ENCODE measurements at regions not wholly inside any gene's neighbourhood (a gene's known extent, or its start where the extent isn't known, plus 50 kb on each side); places are given as distances from the start of the nearest gene placed in this dataset.

- H3K27me3 Mint-ChIP-seq (ENCODE audit: low read depth, unreplicated experiment): peaks cover 5% of the 10 kb centered on the region
- FAIRE-seq: no peak
Observed at GRCh38 chr1:61620536-61620935, 104.4 kb downstream of the TM2D1 start.

GRCh38 chr1:61618755-61619154 lies 106.2 kb downstream of the TM2D1 start:
- H3K4me1 ChIP-seq (ENCODE audit: insufficient read depth, low read length): no peaks in the 10 kb centered on the region
- peak overlapping the region; percentile 89 for H3K27ac Mint-ChIP-seq (ENCODE audit: unreplicated experiment)
- TF ChIP-seq EZH2 (IDR thresholded peaks at IDR 0.05; ENCODE audit: insufficient read depth, low read length): no peak
- TF ChIP-seq, protein P1, sequence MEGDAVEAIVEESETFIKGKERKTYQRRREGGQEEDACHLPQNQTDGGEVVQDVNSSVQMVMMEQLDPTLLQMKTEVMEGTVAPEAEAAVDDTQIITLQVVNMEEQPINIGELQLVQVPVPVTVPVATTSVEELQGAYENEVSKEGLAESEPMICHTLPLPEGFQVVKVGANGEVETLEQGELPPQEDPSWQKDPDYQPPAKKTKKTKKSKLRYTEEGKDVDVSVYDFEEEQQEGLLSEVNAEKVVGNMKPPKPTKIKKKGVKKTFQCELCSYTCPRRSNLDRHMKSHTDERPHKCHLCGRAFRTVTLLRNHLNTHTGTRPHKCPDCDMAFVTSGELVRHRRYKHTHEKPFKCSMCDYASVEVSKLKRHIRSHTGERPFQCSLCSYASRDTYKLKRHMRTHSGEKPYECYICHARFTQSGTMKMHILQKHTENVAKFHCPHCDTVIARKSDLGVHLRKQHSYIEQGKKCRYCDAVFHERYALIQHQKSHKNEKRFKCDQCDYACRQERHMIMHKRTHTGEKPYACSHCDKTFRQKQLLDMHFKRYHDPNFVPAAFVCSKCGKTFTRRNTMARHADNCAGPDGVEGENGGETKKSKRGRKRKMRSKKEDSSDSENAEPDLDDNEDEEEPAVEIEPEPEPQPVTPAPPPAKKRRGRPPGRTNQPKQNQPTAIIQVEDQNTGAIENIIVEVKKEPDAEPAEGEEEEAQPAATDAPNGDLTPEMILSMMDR (IDR thresholded peaks at IDR 0.05; ENCODE audit: insufficient read depth, low read depth, low read length): no peak
- H3K4me3 Mint-ChIP-seq (ENCODE audit: unreplicated experiment): no peak overlapping the region
- H4K20me1 ChIP-seq (ENCODE audit: insufficient read depth, low read length): no peaks in the 10 kb centered on the region
- peaks cover 23% of the 10 kb centered on the region for H3K4me1 Mint-ChIP-seq (ENCODE audit: low read depth, unreplicated experiment)
- FAIRE-seq (no peak), DNase-seq (ENCODE audit: low read depth) (no peak)
- H3K79me2 ChIP-seq (ENCODE audit: insufficient read depth, low read length): no peaks in the 10 kb centered on the region
- no peaks in the 10 kb centered on the region for H3K27me3 ChIP-seq (ENCODE audit: insufficient read depth, low read length)
- no peaks in the 10 kb centered on the region for H3K9me3 Mint-ChIP-seq (ENCODE audit: unreplicated experiment)
- no peaks in the 10 kb centered on the region for H3K36me3 ChIP-seq (ENCODE audit: insufficient read depth, low read length)
- no peaks in the 10 kb centered on the region for H3K36me3 Mint-ChIP-seq (ENCODE audit: low read depth, unreplicated experiment)
- H3K4me3 ChIP-seq (ENCODE audit: insufficient read depth, low read depth, low read length): no peak overlapping the region
- H3K27me3 Mint-ChIP-seq (ENCODE audit: low read depth, unreplicated experiment): peaks cover 5% of the 10 kb centered on the region
- H3K9me3 ChIP-seq (ENCODE audit: insufficient read depth, low read depth, low read length): no peaks in the 10 kb centered on the region
- H3K27ac ChIP-seq (ENCODE audit: low read depth, low read length): no peak overlapping the region
- no peak overlapping the region for H3K9ac ChIP-seq (ENCODE audit: low read length)
- no peak overlapping the region for H2AFZ ChIP-seq (ENCODE audit: low read depth, low read length)
- no peak overlapping the region for H3K4me2 ChIP-seq (ENCODE audit: low read length)

More at GRCh38 chr1:61620536-61620935, 104.4 kb downstream of the TM2D1 start:
- H3K36me3 ChIP-seq (ENCODE audit: insufficient read depth, low read length): no peaks in the 10 kb centered on the region
- H2AFZ ChIP-seq (ENCODE audit: low read depth, low read length): no peak overlapping the region
- no peaks in the 10 kb centered on the region for H4K20me1 ChIP-seq (ENCODE audit: insufficient read depth, low read length)
- no peak for TF ChIP-seq EZH2 (IDR thresholded peaks at IDR 0.05; ENCODE audit: insufficient read depth, low read length)
- TF ChIP-seq, protein P1 (IDR thresholded peaks at IDR 0.05; ENCODE audit: insufficient read depth, low read depth, low read length): no peak
- no peaks in the 10 kb centered on the region for H3K27me3 ChIP-seq (ENCODE audit: insufficient read depth, low read length)
- H3K9ac ChIP-seq (ENCODE audit: low read length): no peak overlapping the region
- H3K79me2 ChIP-seq (ENCODE audit: insufficient read depth, low read length): no peaks in the 10 kb centered on the region
- no peak overlapping the region for H3K4me3 Mint-ChIP-seq (ENCODE audit: unreplicated experiment)
- H3K27ac ChIP-seq (ENCODE audit: low read depth, low read length): peak overlapping the region; percentile 33
- H3K4me2 ChIP-seq (ENCODE audit: low read length): no peak overlapping the region
- H3K4me3 ChIP-seq (ENCODE audit: insufficient read depth, low read depth, low read length): no peak overlapping the region
- peaks cover 23% of the 10 kb centered on the region for H3K4me1 Mint-ChIP-seq (ENCODE audit: low read depth, unreplicated experiment)
- no peaks in the 10 kb centered on the region for H3K9me3 ChIP-seq (ENCODE audit: insufficient read depth, low read depth, low read length)
- H3K27ac Mint-ChIP-seq (ENCODE audit: unreplicated experiment): peak overlapping the region; percentile 5
- no peaks in the 10 kb centered on the region for H3K36me3 Mint-ChIP-seq (ENCODE audit: low read depth, unreplicated experiment)
- no peak for DNase-seq (ENCODE audit: low read depth)
- H3K4me1 ChIP-seq (ENCODE audit: insufficient read depth, low read length): no peaks in the 10 kb centered on the region
- no peaks in the 10 kb centered on the region for H3K9me3 Mint-ChIP-seq (ENCODE audit: unreplicated experiment)

DNA sequence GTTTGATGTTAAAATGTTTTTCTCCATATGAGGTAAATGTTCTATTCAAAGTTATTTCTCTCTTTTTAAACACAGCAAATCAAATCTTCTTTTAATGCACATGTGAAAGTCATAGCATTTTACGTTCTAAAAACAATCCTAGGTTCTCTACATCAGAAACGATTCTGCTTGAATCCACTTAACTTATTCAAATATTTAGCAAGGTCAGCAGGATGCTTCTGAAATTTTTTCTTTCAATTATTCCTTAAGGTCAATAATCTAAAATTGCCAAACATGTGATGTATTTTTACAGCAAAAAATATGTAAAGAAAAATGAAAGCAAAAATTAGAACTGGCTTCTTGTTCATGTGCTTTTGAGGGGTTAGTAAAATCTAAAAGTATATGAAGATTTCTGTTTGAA lies 106.7 kb downstream of the TM2D1 start:
- H2AFZ ChIP-seq (ENCODE audit: low read depth, low read length): no peak overlapping the region
- H3K27me3 ChIP-seq (ENCODE audit: insufficient read depth, low read length): no peaks in the 10 kb centered on the region
- no peaks in the 10 kb centered on the region for H3K9me3 ChIP-seq (ENCODE audit: insufficient read depth, low read depth, low read length)
- H3K4me3 Mint-ChIP-seq (ENCODE audit: unreplicated experiment): no peak overlapping the region
- peaks cover 2% of the 10 kb centered on the region for H3K27me3 Mint-ChIP-seq (ENCODE audit: low read depth, unreplicated experiment)
- no peaks in the 10 kb centered on the region for H3K79me2 ChIP-seq (ENCODE audit: insufficient read depth, low read length)
- no peak for FAIRE-seq
- no peak for DNase-seq (ENCODE audit: low read depth)
- peak overlapping the region; percentile 89 for H3K27ac Mint-ChIP-seq (ENCODE audit: unreplicated experiment)
- H3K27ac ChIP-seq (ENCODE audit: low read depth, low read length): no peak overlapping the region
- H3K36me3 Mint-ChIP-seq (ENCODE audit: low read depth, unreplicated experiment): no peaks in the 10 kb centered on the region
- H3K9ac ChIP-seq (ENCODE audit: low read length): no peak overlapping the region
- H3K4me2 ChIP-seq (ENCODE audit: low read length): no peak overlapping the region
- no peak for TF ChIP-seq EZH2 (IDR thresholded peaks at IDR 0.05; ENCODE audit: insufficient read depth, low read length)
- TF ChIP-seq, protein P1 (IDR thresholded peaks at IDR 0.05; ENCODE audit: insufficient read depth, low read depth, low read length): no peak
- H3K4me3 ChIP-seq (ENCODE audit: insufficient read depth, low read depth, low read length): no peak overlapping the region
- no peaks in the 10 kb centered on the region for H3K9me3 Mint-ChIP-seq (ENCODE audit: unreplicated experiment)
- peaks cover 23% of the 10 kb centered on the region for H3K4me1 Mint-ChIP-seq (ENCODE audit: low read depth, unreplicated experiment)
- H4K20me1 ChIP-seq (ENCODE audit: insufficient read depth, low read length): no peaks in the 10 kb centered on the region
- H3K36me3 ChIP-seq (ENCODE audit: insufficient read depth, low read length): no peaks in the 10 kb centered on the region
- H3K4me1 ChIP-seq (ENCODE audit: insufficient read depth, low read length): no peaks in the 10 kb centered on the region
